Neural progenitor cell (in vitro differentiated cells): ENCODE measurements at regions not wholly inside any gene's neighbourhood (a gene's known extent, or its start where the extent isn't known, plus 50 kb on each side); places are given as distances from the start of the nearest gene placed in this dataset.
"Not testable (repeated sequence)": the region's sequence is repeated elsewhere in the genome, so short reads cannot be mapped to it uniquely, and the experiment has no call there.

Source experiments
- DNase-seq: peaks from one replicate; pipeline ENCODE4 v3.0.0-alpha.2; 2016; ENCODE audit warnings: low spot score
- H2AFZ ChIP-seq: fragments of 200-600 bp; sonication (generic); replicated peaks from 2 replicates; pipeline ENCODE4 v1.6.1; 2016; ENCODE audit warnings: antibody characterized with exemption
- H3F3A ChIP-seq: fragments of 200-600 bp; sonication (generic); 2 replicates; pipeline ENCODE4 v1.6.1; 2016; ENCODE audit warnings: antibody characterized with exemption, low read depth
- H3K27ac ChIP-seq: fragments of 200-600 bp; sonication (generic); 2 replicates; pipeline ENCODE4 v1.5.1; 2016; ENCODE audit warnings: mild to moderate bottlenecking
- H3K27me3 ChIP-seq: fragments of 200-600 bp; sonication (generic); 2 replicates; pipeline ENCODE4 v1.6.1; 2016; ENCODE audit warnings: mild to moderate bottlenecking, moderate library complexity
- H3K36me3 ChIP-seq: fragments of 200-600 bp; sonication (generic); 2 replicates; pipeline ENCODE4 v1.5.1; 2016
- H3K4me1 ChIP-seq: fragments of 200-600 bp; sonication (generic); 2 replicates; pipeline ENCODE4 v1.6.1; 2016; ENCODE audit warnings: mixed run types
- H3K4me2 ChIP-seq: fragments of 200-600 bp; sonication (generic); 2 replicates; pipeline ENCODE4 v1.6.1; 2016
- H3K4me3 ChIP-seq: fragments of 200-600 bp; sonication (generic); 2 replicates; pipeline ENCODE4 v1.5.1; 2016
- H3K79me2 ChIP-seq: fragments of 200-600 bp; sonication (generic); 2 replicates; pipeline ENCODE4 v1.6.1; 2016; ENCODE audit warnings: low read depth
- H3K9ac ChIP-seq: fragments of 200-600 bp; sonication (generic); 2 replicates; pipeline ENCODE4 v1.6.1; 2016
- H3K9me3 ChIP-seq: fragments of 200-600 bp; sonication (generic); 2 replicates; pipeline ENCODE4 v1.5.1; 2016; ENCODE audit warnings: low read depth
- H4K20me1 ChIP-seq: fragments of 200-600 bp; sonication (generic); 2 replicates; pipeline ENCODE4 v1.6.1; 2016; ENCODE audit warnings: low read depth
- H3K27ac Mint-ChIP-seq: 3 replicates; pipeline ENCODE4 v1.8.0; 2021; ENCODE audit warnings: mixed read lengths
- H3K27me3 Mint-ChIP-seq: 2 replicates; pipeline ENCODE4 v1.8.0; 2022; ENCODE audit warnings: low read depth, mild to moderate bottlenecking, inconsistent platforms, moderate library complexity, mixed read lengths; ENCODE audit not compliant: insufficient read depth
- H3K36me3 Mint-ChIP-seq: 3 replicates; pipeline ENCODE4 v1.8.0; 2021; ENCODE audit warnings: mixed read lengths
- H3K4me1 Mint-ChIP-seq: 3 replicates; pipeline ENCODE4 v1.8.0; 2021; ENCODE audit warnings: mixed read lengths
- H3K4me3 Mint-ChIP-seq: 3 replicates; pipeline ENCODE4 v1.8.0; 2021; ENCODE audit warnings: mild to moderate bottlenecking, moderate library complexity, mixed read lengths
- H3K9me3 Mint-ChIP-seq: 3 replicates; pipeline ENCODE4 v1.8.0; 2020; ENCODE audit warnings: mixed read lengths
- CTCF ChIP-seq: fragments of 200-600 bp; sonication (generic); IDR thresholded peaks from 2 replicates; pipeline ENCODE4 v1.5.1; 2017; ENCODE audit warnings: antibody characterized with exemption, mild to moderate bottlenecking

GRCh38 chr3:91442063-91442462 is 2334.6 kb downstream of the EPHA3 start:
- DNase-seq, H3K36me3 ChIP-seq, H4K20me1 ChIP-seq, H2AFZ ChIP-seq, H3K79me2 ChIP-seq, H3K27me3 ChIP-seq, H3K36me3 Mint-ChIP-seq, H3K9me3 Mint-ChIP-seq, H3K4me3 Mint-ChIP-seq, H3K4me1 ChIP-seq, H3K27me3 Mint-ChIP-seq, H3F3A ChIP-seq, H3K9ac ChIP-seq, H3K4me2 ChIP-seq, H3K4me1 Mint-ChIP-seq, H3K27ac Mint-ChIP-seq, H3K9me3 ChIP-seq, H3K4me3 ChIP-seq, H3K27ac ChIP-seq: not testable (repeated sequence)
- peak; percentile 18 for TF ChIP-seq CTCF

GRCh38 chr3:91442483-91442882 is 2335.1 kb downstream of the EPHA3 start:
- H4K20me1 ChIP-seq, DNase-seq, H3F3A ChIP-seq, H3K4me1 Mint-ChIP-seq, H3K79me2 ChIP-seq, H3K4me3 Mint-ChIP-seq, H3K4me1 ChIP-seq, H3K9me3 Mint-ChIP-seq, H3K4me2 ChIP-seq, H3K4me3 ChIP-seq, H3K27ac Mint-ChIP-seq, H3K9ac ChIP-seq, H3K36me3 ChIP-seq, H3K27me3 ChIP-seq, H3K9me3 ChIP-seq, H2AFZ ChIP-seq, H3K36me3 Mint-ChIP-seq, H3K27me3 Mint-ChIP-seq, H3K27ac ChIP-seq: not testable (repeated sequence)

- H3K4me2 ChIP-seq, H2AFZ ChIP-seq, H3K27ac ChIP-seq, H3K36me3 ChIP-seq, H3K79me2 ChIP-seq, H3K27ac Mint-ChIP-seq, H3K4me3 ChIP-seq, H3K9me3 ChIP-seq, DNase-seq, H3K36me3 Mint-ChIP-seq, H3K4me1 Mint-ChIP-seq, H3K27me3 Mint-ChIP-seq, H4K20me1 ChIP-seq, H3K4me3 Mint-ChIP-seq, H3K4me1 ChIP-seq, H3K27me3 ChIP-seq, H3F3A ChIP-seq, H3K9ac ChIP-seq: not testable (repeated sequence)
- H3K9me3 Mint-ChIP-seq, result peaks cover 11% of the 10 kb centered on the region
These were observed 2341.0 kb downstream of the EPHA3 start for GRCh38 chr3:91448379-91448778.

GRCh38 chr3:91466517-91466916 is 2359.1 kb downstream of the EPHA3 start:
- H3K9me3 Mint-ChIP-seq, H3K4me1 Mint-ChIP-seq, H3K4me3 ChIP-seq, H4K20me1 ChIP-seq, H3K27me3 Mint-ChIP-seq, DNase-seq, H2AFZ ChIP-seq, H3F3A ChIP-seq, H3K9me3 ChIP-seq, H3K27ac Mint-ChIP-seq, H3K27ac ChIP-seq, H3K4me1 ChIP-seq, H3K79me2 ChIP-seq, H3K9ac ChIP-seq, H3K36me3 Mint-ChIP-seq, H3K27me3 ChIP-seq, H3K36me3 ChIP-seq, H3K4me3 Mint-ChIP-seq, H3K4me2 ChIP-seq: not testable (repeated sequence)

GRCh38 chr3:91469251-91469650 is 2361.8 kb downstream of the EPHA3 start:
- TF ChIP-seq CTCF, result peak; percentile 6
- H3K4me1 ChIP-seq, H3K27me3 ChIP-seq, H3K4me3 Mint-ChIP-seq, DNase-seq, H3K4me1 Mint-ChIP-seq, H3K4me2 ChIP-seq, H3K36me3 Mint-ChIP-seq, H3K36me3 ChIP-seq, H3K27ac Mint-ChIP-seq, H2AFZ ChIP-seq, H3K9me3 Mint-ChIP-seq, H3K9me3 ChIP-seq, H3F3A ChIP-seq, H3K27me3 Mint-ChIP-seq, H3K27ac ChIP-seq, H3K4me3 ChIP-seq, H4K20me1 ChIP-seq, H3K9ac ChIP-seq, H3K79me2 ChIP-seq: not testable (repeated sequence)
